NCI-H1105 (cell line): ENCODE measurements at regions not wholly inside any gene's neighbourhood (a gene's known extent, or its start where the extent isn't known, plus 50 kb on each side); places are given as distances from the start of the nearest gene placed in this dataset.

Experiments used
- DNase-seq: peaks from one replicate; lab custom pipeline; 2025; lab: John Stamatoyannopoulos, UW

DNA sequence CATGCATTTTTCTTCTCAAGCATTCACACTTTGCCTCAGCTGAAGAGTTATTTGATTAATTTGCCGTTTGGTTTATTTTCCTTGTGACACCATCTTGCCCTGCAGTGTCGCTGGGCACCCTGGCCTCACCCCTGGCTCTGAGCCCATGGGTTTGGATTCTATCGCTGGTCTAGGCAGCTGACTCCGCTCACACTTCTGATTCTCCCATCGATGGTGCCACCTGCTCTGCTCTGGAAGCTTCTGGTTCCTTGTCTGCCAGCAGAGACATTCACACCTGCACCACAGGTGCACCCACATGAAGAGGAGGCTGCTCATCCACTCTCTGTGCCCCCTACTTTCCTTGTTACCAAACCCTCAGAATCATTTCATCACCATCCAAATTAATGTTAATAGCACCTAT is 291.6 kb upstream of the CDH4 start:
- DNase-seq: no peak

DNA sequence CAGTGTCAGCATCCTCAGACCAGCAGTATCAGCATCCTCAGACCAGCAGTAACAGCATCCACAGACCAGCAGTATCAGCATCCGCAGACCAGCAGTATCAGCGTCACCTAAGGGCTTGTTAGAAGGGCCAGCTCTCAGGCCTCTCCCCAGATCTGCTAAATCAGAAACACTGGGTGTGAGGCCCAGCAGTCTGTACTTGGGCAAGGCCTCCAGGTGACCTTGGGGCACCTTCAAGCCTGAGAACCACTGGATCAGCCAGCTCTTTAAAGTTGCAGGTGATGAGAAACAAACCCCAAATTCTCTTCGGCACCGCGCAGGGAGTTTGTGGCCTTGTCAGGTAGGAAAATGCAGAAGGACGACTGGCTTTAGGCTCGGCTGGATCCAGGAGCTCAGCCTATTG is 290.5 kb upstream of the CDH4 start:
- DNase-seq: no peak

GRCh38 chr20:60962367-60963045 is 289.6 kb upstream of the CDH4 start:
- no peak for DNase-seq

GRCh38 chr20:60963146-60963545 is 288.9 kb upstream of the CDH4 start:
- no peak for DNase-seq

DNA sequence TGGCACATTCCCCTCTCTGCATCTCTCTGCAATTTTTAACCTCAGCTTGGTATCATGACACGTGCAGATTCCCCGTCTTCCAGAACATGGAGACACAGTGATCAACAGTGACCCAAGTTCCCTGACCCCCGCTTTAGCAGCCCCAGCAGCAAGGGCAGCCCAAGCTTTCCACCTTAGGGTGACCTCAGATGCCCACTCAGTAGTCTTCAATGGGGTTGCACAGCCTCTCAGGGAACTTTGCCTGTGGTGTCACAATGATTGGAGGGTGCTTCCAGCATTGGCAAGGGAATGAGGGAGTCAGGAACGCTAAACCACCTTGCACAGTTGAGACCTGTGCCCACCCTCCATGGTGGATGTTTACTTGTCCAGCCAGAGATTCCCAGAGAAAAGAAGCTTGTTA is 287.1 kb upstream of the CDH4 start:
- DNase-seq: no peak

- no peak for DNase-seq
Observed at GRCh38 chr20:60966031-60966430, 286.0 kb upstream of the CDH4 start.

DNA sequence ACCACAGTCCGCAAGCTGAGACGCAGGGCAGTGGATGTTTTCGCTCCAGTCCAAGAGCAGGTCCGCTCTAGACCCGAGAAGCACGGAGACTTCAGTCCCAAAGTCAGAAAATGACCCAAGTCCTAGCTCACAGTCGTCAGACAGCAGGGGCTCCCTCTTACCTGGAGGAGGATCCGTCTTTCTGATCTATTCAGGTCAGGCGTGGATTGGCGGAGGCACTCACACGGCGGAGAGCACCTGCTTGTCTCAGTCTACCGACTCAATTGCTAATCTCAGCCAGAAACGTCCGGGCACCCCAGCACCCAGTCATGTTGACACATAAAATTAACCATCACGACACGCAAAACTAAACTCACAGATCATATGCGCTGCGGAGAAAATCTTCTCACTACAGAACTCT is 285.3 kb upstream of the CDH4 start:
- no peak for DNase-seq

GRCh38 chr20:60967431-60968316 is 284.4 kb upstream of the CDH4 start:
- no peak for DNase-seq

GRCh38 chr20:60968853-60969720 is 283.0 kb upstream of the CDH4 start:
- DNase-seq: no peak

GRCh38 chr20:60970601-60971000 is 281.5 kb upstream of the CDH4 start:
- DNase-seq: no peak

- no peak for DNase-seq
Observed at GRCh38 chr20:60974022-60974421, 278.0 kb upstream of the CDH4 start.

DNA sequence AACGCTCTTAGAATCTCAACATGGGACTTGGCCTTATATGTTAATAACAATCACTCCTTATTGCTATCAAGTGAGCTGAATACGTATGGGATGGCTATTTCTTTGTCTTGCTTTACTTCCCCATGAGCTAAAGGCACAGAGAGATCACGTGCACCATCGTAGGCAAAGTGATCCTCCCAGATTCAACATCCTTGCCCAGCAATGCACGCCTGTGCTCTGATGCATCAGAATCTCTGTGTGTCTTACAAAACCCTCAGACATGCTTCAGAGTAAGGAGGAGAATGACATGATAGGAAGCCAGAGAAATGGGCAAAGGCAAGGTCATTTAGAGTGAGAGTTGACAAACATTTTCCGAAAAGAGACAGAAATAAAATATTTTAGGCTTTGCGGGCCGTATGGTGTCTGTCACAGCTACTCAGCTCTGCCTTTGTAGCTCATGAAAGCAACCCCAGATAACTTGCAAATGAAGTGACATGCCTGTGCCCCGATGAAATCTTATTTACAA is 277.6 kb upstream of the CDH4 start:
- no peak for DNase-seq

- no peak for DNase-seq
Observed at GRCh38 chr20:60976139-60976538, 275.9 kb upstream of the CDH4 start.

DNA sequence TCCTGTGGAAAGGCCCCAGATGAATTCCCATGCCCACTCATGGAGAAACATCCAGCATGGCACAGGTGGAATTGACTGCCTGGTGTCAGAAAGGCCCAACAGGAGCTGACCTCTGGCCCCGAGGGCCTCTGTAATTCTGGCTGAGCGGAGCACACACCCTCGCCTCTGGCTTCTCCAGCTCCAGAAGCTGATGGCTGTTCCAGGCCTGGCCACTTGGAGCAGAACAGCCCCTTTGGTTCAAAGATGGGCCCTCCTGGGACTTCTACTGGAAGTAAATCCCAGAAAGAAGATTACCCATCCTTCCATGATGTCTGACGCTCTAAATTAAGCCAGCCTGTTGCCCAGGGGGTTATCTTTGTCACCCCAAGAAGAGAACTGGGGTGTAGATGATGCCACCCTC is 275.1 kb upstream of the CDH4 start:
- DNase-seq: no peak

DNA sequence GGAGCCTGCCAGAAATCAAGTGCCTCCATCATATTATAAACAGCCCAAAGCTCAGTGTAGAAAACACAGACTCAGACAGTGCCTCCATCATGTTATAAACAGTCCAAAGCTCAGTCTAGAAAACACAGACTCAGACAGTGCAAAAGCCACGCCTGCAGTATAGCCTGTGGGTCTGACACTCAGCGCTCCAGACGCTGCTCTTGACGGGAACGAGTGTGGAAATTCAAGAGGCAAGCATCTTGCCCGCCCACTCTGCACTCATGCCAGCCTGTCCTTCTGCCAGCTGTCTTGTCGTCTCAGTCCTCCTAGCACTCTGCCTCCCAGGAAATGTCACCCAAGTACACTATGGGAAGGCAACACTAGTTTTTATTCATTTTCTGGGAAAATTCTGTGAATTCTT is 274.2 kb upstream of the CDH4 start:
- DNase-seq: peak; percentile 24

DNA sequence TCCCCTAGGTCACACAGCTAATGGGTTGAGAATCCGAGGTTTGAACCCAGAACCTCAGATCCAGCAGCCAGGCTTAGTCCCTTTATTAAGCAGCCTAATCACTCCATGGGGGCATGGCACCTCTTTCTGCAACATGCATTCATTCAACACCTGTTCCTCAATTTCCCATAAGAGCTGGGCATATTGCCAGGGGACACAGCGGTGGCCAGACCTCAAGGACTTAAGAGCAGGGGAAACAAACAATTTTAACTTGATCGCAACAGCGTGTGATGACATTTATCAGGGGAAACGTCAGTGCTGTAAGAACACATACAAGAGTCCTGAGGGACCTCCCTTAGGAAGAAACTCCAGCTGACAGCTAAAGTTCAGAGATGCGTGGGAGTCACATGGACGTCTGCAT is 267.4 kb upstream of the CDH4 start:
- peak; percentile 22 for DNase-seq

- DNase-seq: peak; percentile 62
Observed at GRCh38 chr20:60986506-60987156, 265.4 kb upstream of the CDH4 start.

GRCh38 chr20:60990061-60990460 is 262.0 kb upstream of the CDH4 start:
- no peak for DNase-seq

- no peak for DNase-seq
Observed at GRCh38 chr20:60990643-60991042, 261.4 kb upstream of the CDH4 start.

DNA sequence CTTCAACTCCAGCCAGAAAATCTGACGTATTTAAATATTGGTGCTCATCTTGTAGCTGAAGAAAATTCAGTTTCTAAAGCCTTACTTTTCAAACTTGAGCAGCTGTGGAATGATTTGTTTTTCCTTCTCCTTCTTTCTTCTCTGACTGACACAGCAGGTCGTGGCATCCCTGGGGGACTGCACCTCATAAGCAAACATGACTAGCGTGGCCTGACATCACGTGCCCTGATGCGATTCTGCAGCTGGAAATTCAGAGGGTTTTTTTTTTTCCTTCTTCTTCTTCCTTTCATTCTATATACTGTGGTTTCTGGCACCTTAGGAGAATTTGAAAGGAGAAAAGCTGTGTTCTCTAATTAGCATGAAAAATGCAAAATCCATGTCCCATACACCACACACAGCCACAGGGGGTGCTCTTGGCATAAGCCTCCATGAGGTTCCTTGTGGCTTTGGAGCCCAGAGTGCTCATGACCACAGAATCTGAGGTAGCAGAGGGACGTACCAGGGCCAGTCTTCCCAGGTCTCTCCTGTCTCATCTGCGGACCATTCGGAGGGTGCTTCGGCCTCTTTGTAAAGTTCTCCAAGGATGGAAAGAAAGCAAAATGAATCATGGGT is 258.5 kb upstream of the CDH4 start:
- no peak for DNase-seq

DNA sequence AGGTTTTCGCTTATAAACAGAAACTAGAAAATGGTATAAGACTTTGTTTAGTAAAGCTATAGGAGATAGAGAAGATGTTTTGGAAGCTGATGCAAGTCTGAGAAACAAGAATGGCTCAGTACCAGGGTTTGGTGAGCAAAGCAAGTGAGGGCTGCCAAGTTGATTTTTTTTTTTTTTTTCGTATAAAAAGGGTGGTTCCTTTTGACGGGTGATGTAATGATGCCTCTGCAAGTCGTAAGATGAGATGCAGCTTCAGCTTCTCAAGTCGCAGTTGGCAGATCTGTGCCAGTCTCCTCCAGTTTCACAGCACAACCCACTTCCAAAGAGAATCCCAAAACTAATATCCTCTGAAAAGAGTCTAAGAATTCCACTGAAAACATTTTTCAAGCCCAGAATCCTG is 252.8 kb upstream of the CDH4 start:
- DNase-seq: no peak
